CD4-positive, alpha-beta T cell treated with Interleukin-1 beta for 1 hour (primary cell): ENCODE measurements at regions not wholly inside any gene's neighbourhood (a gene's known extent, or its start where the extent isn't known, plus 50 kb on each side); places are given as distances from the start of the nearest gene placed in this dataset.

ENCODE experiments used
- DNase-seq, 2 donors: peaks; one replicate each; pipeline ENCODE4 v3.0.0-alpha.2; 2020 to 2022

GRCh38 chr4:13126976-13127910, 356.9 kb downstream of the RAB28 start:
- no peak for DNase-seq

- no peak for DNase-seq
Measured at GRCh38 chr4:13118633-13119032, 365.5 kb downstream of the RAB28 start.

DNA sequence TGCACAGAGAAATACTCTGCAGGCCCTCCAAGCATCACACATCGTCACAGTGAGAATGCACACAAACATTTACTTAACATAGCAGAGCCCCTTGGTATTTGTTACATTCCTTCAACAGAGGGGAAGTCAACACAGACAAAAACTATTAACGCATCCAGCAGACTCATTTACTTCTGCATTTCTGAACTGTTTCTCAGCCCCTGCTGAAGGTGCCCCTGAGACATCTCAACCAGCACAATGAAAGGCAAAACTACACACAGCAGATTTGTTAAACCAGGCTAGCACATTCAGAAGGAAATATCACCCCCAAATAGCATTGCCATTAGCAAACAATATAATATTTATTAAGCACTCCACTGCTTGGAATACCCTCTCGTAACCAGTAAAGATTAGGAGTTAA, 367.0 kb downstream of the RAB28 start:
- no peak for DNase-seq

GRCh38 chr4:13112030-13112429, 372.1 kb downstream of the RAB28 start:
- no peak for DNase-seq

DNA sequence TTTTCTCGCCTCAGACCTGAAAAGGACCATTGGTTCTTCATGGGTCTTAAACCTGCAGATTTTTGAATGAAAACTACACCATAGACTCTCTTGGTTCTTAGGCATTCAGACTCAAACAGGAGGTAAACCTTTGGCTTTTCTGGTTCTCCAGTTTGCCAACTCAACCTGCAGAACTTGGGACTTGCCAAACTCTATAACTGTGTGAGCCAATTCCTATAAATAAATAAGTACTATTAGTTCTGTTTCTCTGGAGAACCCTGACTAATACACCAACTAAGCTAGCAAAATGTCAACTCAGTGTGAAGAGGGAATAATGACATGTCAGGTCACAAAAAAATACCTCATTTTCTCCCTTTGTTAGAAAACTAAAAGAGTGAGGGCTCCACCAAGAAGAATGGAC, 374.6 kb downstream of the RAB28 start:
- no peak for DNase-seq

GRCh38 chr4:13108096-13108495, 376.0 kb downstream of the RAB28 start:
- no peak for DNase-seq

DNA sequence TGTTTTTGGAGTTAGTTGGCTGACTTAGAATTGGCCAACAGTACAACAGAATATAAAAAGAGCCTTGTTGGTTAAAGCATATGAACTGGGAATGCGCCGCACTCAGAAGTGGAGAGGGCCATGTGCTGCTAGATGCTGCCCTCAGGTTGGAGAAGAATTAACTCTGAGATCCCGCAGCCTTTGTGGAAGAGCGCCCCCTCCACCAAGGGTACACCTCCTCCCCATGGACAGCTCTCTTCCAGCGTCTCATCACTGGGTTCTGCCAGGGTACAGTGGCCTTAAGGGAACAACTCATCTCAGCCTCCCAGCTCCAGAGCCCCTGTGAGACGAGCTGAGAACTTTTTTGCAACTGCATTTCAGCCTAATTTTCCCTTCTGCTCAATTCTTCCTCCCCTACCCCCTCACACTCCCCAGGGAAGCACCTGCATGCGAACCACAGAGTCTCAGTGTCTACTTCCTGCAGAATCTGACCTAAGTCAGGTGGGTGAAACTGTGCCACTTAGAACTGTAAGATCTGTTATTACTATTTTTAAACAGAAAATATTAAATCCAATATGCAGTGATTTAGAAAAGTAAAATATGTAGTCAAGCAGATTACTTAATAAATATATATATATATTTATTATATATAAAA, 380.6 kb downstream of the RAB28 start:
- no peak for DNase-seq

- no peak for DNase-seq
Measured at GRCh38 chr4:13102092-13102742, 381.9 kb downstream of the RAB28 start.

DNA sequence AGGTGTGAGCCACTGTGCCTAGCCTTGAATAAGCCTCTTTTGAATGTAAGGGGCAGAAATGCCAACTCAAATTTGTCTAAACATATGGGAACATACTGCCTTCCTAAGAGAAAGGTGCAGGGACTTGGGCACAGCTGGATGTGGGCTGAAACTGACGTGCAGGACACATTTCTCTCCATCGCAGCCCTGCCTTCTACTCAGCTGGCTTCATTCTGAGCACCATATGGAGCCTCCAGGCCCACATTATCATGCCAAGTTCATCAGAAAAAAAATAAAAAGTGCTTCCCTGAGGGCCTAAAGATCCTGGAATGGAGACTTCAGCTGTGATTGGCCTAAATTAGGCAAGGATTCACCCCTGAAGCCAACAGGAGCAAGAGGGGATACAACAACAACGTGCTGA, 386.2 kb downstream of the RAB28 start:
- DNase-seq: no peak

DNA sequence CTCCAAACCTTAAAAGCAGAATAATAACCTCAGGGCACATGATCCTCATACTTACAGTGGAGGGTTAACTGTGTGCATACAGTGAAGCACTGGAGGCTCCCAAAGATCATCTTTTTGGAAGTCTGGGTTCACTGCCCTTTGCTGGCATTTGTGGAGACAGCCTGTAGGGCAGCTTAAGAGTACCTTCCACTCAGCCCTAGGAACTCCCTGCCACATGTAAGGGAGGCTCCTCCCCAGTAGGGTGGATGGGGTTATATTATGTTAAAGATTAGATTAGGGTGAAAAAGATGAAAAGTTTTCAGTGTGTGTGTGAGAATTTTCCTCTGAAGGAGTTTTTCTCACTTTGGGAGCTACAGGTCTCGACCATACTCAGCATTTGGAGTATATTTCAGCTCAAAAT, 388.4 kb downstream of the RAB28 start:
- no peak for DNase-seq

- no peak for DNase-seq
Measured at GRCh38 chr4:13093170-13093569, 391.0 kb downstream of the RAB28 start.

DNA sequence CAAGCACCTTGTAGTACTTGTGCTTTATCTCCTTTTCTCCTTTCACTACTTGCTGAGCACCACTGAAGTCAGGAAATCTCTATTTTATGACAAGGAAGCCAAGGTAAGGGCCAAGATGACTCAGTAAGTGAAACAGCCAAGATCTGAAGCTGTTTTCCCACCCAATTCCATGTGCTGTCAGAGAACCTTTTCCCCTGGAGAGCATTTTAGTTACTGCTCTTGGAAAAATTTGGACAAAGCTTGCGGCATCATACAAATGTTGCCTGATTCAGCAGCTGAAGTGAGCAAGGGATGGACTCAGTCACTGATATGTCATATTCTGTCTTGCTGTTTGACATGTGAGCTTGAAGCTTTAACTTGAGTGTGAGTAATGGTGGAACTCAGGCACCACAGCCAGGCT, 391.4 kb downstream of the RAB28 start:
- no peak for DNase-seq

GRCh38 chr4:13089659-13089998, 394.5 kb downstream of the RAB28 start:
- DNase-seq: no peak

DNA sequence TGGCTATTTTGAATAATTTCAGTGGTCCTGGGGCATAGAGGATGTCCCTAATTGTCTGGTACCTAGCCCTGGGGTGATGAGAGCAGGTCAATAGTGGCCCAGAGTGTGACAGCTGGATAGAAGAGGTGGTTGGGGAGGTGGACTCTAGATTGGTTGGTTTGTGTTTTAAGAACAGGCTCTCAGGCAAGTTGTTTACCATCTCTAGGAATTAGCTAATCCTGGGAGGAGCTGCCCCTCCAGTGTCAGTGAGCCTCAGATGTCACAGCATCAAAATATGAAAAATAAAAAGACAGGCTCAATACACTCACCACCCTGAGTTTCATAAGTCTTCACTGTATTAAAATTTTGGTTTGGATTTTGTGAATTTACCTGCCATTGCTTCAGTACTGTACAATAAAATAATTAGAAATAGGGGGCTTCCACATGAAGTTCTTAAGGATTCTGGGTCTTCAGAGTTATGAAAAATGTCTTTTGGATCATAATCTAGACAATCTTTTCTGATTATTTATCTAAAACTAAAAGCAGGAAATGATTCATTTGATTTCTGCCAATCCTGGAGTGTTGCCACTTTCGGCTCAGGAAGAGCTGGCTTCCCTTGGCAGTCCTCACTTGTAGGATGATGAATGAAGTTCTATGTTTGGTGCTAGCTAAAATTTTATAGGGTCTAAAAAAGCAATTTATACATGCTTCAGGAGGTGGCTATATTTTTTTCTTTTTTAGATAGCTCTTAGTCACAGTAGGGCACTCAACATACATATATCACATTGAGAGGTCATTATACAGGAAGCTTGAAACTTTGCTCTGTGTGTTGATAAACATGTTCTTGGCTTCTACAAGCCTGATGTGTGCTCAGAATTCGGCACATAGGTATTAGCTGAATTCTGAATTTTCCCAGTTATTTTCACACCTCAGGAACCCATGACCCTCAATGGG, 395.1 kb downstream of the RAB28 start:
- no peak for DNase-seq

- no peak for DNase-seq
Measured at GRCh38 chr4:13087041-13087440, 397.1 kb downstream of the RAB28 start.

DNA sequence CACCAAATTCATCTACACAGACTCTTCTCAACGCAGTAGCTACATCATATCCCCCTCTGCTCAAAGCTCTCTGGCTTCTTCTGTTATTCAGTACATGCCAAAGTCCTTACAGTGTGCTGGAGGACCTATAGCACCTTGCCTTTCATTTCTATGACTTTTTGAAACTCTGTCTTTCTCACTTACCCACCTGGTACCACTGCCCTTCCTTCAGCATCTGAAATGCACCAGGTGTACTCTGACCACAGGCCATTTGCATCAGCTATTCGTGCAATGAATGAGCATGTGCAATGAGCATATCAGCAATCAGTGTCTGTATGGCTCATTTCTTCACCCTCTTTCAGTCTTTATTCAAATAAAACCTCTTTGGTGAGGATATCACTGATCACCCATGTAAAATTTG, 399.9 kb downstream of the RAB28 start:
- no peak for DNase-seq

GRCh38 chr4:13081830-13082229, 402.3 kb downstream of the RAB28 start:
- no peak for DNase-seq

- DNase-seq: no peak
Measured at GRCh38 chr4:13067077-13067476, 417.1 kb downstream of the RAB28 start.

GRCh38 chr4:13059019-13059418, 425.1 kb downstream of the RAB28 start:
- no peak for DNase-seq

DNA sequence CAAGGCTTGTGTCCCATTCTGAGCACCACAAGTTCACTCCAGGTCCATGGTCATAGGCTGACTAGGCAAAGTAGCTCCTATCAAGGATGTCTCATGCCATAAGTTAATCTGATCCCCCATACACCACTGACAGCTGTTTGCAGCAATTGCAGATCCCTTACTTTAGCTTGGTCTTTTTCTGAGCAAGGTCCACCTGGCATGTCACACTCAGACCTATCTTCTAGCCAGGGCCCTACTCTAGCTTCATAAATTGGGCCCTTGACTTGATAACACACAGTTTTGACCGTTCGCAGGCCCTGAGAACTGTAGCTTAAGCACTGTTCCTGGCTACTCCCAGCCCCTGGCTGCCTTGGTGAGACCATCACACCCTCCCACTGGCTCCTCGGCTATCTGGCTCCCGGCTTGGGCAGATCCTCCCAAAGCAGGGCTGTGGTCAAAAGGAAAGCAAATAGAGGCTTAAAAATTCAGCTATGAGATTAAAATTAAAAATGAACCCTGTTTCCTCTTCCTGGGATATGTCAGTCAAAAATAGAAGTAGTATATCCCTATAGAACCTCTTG, 427.4 kb downstream of the RAB28 start:
- no peak for DNase-seq

DNA sequence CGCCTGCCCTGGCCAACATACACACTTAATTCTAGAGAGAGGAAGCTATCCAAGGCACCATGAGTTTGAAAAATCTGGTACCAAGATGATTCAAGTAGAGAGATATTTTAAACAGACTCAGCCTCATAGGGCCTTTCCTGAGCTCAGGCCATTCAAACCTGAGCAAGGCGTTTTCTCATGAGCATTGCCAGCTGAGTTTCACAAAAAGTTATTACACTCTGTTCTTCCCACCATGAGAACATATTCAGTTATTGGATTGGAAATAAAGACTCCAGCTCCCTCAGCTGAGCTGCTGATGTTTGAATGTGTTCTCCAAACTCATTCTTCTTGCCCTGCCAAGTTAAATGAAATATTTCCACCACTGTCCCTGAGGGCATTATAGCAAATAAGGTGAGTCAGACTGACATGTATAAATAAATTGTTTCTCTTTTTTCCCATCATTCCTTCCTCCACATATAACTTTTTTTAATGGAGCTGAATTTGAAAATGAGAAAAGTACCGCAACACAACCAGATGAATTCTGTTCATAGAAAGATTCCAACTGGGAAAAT, 429.6 kb downstream of the RAB28 start:
- DNase-seq: no peak

DNA sequence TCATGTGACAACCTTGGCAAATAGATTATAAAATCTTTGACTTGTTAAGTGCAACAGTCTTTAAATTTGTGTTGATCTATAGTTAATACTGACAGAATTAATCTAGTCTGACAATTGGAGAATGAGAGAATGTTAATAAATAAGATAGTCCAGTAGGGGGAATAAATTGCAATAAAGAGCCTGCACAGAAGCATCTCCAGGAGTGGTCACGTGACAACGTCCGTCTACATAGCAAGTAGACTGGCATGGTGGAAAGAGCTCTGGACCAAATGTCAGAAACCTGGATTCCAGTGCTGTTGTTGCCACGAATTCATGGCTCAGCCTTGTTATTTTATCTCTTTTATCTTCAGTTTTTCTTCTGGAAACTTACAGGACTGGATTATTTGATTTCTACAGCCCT, 436.5 kb downstream of the RAB28 start:
- no peak for DNase-seq
